ENCODE measurements at regions not wholly inside any gene's neighbourhood (a gene's known extent, or its start where the extent isn't known, plus 50 kb on each side); places are given as distances from the start of the nearest gene placed in this dataset.

DNA sequence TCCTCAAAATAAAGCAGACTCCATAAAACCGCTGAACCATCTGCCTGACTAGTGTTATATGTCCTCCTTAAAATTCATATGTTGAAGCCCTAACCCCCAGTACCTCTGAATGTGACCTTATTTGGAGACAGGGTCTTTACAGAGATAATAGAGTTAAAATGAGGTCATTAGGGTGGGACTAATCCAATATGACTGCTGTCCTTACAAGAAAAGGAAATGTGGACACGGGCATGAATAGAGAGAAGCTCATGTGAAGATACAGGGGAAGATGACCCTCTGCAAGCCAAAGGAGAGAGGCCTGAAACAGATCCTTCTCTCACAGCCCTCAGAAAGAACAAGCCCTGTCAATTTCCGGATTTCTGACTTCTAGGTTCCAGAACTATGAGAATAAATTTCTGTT, 82.0 kb upstream of the KLHL13 start:
- DNase-seq (no peak), ATAC-seq (no peak)
- H3K9me3 ChIP-seq: no peaks in the 10 kb centered on the region
- H3K4me3 ChIP-seq: no peak overlapping the region
- no peaks in the 10 kb centered on the region for H3K36me3 ChIP-seq (ENCODE audit: insufficient read depth in 1 of 2, low read depth in 1 of 2)
- 54 to 74% (median 70%) methylated on average over 3 of the region's 3 CpGs for WGBS, 3 donors
- TF ChIP-seq CTCF (IDR thresholded peaks at IDR 0.05): no peak
- H3K27me3 ChIP-seq (ENCODE audit: insufficient read depth in 3 of 3, low read length in 2 of 3): no peaks in the 10 kb centered on the region
- intact Hi-C loops (cut with DNase I): no loop called here
- H3K27ac ChIP-seq: no peak overlapping the region
- H3K4me1 ChIP-seq: no peaks in the 10 kb centered on the region

DNA sequence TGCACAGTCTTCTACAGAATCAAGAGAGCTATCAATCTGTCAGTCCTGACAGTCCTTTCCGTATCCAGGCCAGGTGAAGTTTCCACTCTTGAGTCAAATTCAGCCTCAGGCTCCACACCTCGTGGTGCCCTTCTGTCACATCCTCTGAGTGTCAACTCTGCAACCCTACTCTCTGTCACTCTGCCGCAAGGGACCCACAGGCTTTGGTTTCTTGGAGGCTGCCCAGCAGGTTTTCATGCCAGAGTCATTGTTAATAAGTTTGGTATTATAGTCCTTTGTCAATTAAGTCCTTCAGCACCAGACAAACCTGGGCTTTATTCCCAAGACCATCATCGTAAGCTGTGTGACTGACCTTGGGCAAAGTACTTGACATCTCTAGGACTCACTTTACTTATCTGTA, 83.4 kb upstream of the KLHL13 start:
- no peak for DNase-seq
- ATAC-seq: no peak
- H3K4me1 ChIP-seq: no peaks in the 10 kb centered on the region
- H3K9me3 ChIP-seq: no peaks in the 10 kb centered on the region
- WGBS, 3 donors: 66 to 74% (median 71%) methylated on average over 4 of the region's 4 CpGs
- no peak overlapping the region for H3K4me3 ChIP-seq
- no peaks in the 10 kb centered on the region for H3K27me3 ChIP-seq (ENCODE audit: insufficient read depth in 3 of 3, low read length in 2 of 3)
- intact Hi-C loops (cut with DNase I): no loop called here
- no peak for TF ChIP-seq CTCF (IDR thresholded peaks at IDR 0.05)
- H3K27ac ChIP-seq: no peak overlapping the region
- no peaks in the 10 kb centered on the region for H3K36me3 ChIP-seq (ENCODE audit: insufficient read depth in 1 of 2, low read depth in 1 of 2)

- ATAC-seq (no peak), DNase-seq (no peak)
- intact Hi-C loops (cut with DNase I): no loop called here
- Histone ChIP-seq H3K36me3 (ENCODE audit: insufficient read depth in 1 of 2, low read depth in 1 of 2) (no peaks in the 10 kb centered on the region), H3K27me3 (ENCODE audit: insufficient read depth in 3 of 3, low read length in 2 of 3) (no peaks in the 10 kb centered on the region), H3K4me1 (no peaks in the 10 kb centered on the region), H3K27ac (no peak overlapping the region), H3K9me3 (no peaks in the 10 kb centered on the region), H3K4me3 (no peak overlapping the region)
- no peak for TF ChIP-seq CTCF (IDR thresholded peaks at IDR 0.05)
- WGBS, 3 donors: 43 to 58% (median 45%) methylated on average over 8 of the region's 8 CpGs
Observed at GRCh38 chrX:118205421-118206395, 89.1 kb upstream of the KLHL13 start.

DNA sequence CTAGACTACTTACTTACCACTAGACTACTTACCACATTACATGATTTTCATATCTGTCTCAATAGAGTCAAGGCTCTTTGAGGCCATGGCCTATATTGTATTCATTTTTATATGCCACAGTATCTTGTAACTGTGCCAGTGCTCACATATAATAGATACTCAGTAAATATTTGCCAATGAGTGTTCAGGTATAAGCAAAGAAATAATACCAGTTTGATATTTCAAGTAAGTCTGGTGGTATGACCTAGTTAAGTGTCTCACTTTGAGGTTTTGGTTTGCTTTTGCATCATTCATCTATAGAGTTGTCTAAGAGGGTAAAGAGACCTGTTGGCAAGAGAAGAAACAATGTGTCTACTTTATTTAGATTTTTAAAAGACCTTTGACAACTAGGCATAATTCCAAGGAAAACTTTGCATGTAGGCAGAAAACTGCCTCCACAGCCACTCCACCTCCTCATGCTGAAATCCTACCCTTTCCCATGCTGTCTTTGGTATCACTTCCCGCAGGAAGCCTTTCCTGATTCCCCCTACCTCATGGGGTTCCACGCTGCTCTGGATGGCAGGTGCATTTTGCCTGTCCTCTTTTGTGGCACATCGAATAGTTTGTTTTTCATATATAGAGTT, 91.3 kb upstream of the KLHL13 start:
- H3K9me3 ChIP-seq: no peaks in the 10 kb centered on the region
- WGBS, 3 donors: 85 to 88% (median 87%) methylated on average over 3 of the region's 3 CpGs
- H3K4me1 ChIP-seq: no peaks in the 10 kb centered on the region
- intact Hi-C loops (cut with DNase I): no loop called here
- no peak overlapping the region for H3K27ac ChIP-seq
- peaks cover 0 to 9% (median 0%) of the 10 kb centered on the region in 3 donors for H3K27me3 ChIP-seq (ENCODE audit: insufficient read depth in 3 of 3, low read length in 2 of 3)
- no peak overlapping the region for H3K4me3 ChIP-seq
- no peaks in the 10 kb centered on the region for H3K36me3 ChIP-seq (ENCODE audit: insufficient read depth in 1 of 2, low read depth in 1 of 2)
- DNase-seq (no peak), ATAC-seq (no peak)
- no peak for TF ChIP-seq CTCF (IDR thresholded peaks at IDR 0.05)
